ENCODE measurements at regions not wholly inside any gene's neighbourhood (a gene's known extent, or its start where the extent isn't known, plus 50 kb on each side); places are given as distances from the start of the nearest gene placed in this dataset.

- TF ChIP-seq CTCF (IDR thresholded peaks at IDR 0.05), result no peak
- no peak for TF ChIP-seq POLR2A (IDR thresholded peaks at IDR 0.05)
These were observed 200.5 kb upstream of the FANCL start for GRCh38 chr2:58441643-58442042.
